ENCODE measurements at regions not wholly inside any gene's neighbourhood (a gene's known extent, or its start where the extent isn't known, plus 50 kb on each side); places are given as distances from the start of the nearest gene placed in this dataset.
A peak's percentile ranks its signal among the peaks of the same experiment; 100 is the strongest.

DNA sequence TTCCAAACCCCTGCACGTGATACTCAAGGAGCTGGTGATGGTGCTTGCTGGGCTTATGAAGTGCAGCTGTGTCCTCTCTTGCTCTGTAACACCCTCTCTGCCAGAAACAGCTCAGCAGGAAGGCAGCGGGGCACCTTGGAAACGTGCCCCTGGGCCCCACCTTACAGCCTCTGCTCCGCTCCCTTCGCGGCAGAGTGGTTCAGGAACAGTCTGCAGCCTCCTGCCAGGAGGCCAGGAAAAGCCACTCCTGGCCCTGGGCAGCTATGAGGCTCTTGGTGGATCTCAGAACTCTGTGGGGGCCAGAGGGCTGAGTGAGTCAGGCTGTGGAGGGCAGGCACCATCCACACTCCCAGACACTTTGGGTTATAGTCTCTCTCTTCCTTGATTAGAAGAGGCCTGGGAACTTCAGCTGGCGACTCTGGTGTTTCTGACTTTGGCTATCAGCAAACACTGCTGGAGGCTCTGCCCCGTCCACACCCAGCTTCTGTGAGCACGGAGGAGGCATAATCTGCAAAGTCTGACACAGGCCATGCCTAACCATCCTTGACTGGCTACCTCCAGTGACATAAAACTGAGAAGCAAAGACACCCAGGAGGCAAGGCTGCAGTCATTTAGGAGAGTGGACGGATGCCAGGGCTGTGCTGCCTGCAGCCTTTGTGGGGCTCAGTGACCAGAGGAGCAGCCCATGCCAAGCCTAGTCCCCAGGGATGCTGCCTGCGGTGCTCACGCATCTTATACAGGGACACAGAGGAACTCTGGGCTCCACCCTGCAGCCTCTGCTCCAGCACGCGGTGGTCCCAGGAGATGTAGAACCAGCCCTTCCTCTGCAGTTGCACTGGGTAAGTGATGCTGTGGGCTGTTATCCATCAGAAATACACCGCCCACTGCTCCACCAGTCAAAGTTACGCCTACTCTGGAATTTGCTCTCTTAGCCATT is 65.3 kb downstream of the METRNL start:
- DNase-seq, result peak; percentile 8

DNA sequence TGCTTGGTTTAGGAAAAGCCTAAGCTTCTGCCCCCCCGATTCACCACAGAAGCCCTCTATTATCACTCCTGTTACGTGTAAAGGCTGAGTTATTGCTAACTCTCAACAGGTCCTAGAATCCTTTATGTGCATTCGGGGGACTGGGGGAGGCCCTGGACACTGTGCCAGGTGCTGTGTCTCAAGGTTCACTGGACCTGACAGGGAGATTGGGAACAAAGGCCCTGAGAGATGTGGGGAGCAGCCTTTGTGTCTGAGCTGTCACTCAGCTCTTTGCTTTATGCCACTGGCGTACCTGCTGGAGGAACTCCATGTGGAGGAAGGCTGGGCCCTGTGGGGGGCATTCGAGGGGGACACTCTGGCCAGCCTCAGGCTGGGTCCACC is 65.9 kb downstream of the METRNL start:
- no peak for DNase-seq

DNA sequence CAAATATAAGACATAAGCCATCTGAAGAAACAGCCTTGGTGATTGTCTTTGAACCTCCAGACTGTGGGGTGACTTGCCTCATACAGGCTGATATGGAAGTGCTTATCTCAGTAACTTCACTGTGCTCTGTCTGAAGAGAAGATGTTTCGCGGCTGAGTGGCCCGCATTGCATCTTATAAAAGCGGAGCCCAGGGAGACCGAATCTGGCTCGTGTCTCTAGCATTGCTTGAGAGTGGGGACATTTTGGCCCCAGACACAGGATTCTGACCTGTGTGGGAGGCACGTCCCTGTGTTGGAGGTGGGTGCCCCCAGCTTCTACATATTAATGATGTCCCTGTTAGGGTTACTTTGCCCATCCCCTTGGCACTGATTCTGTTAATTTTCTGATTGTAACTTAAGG is 66.4 kb downstream of the METRNL start:
- DNase-seq, result no peak

DNA sequence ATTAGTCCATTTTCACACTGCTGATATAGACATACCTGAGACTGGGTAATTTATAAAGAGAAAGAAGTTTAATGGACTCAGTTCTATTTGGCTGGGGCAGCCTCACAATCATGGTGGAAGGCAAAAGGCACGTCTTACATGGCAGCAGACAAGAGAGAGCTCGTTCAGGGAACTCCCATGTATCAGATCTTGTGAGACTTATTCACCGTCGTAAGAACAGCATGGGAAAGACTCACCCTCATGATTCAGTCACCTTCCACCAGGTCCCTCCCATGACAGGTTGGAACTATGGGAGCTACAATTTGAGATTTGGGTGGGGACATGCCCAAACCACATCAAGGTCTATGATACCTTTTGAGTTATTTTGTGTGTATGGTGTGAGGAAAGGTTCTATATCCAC is 66.9 kb downstream of the METRNL start:
- no peak for DNase-seq

DNA sequence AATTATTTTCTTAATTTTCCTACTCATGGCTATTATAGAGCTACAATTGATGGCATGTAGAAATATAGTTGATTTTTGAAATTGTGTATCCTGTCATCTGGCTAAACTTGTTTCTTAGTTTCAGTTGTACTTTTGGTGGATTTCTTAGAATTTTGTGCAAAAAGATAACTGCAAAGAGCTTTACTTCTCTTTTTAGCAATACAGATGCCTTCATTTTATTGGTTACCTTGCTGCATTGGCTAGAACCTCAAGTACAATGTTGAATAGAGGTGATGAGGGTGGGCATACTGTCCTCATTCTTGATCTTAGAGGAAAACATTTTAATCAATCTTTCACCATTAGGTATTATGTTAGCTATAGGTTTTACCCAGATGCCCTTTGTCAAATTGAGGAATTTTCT is 67.9 kb downstream of the METRNL start:
- no peak for DNase-seq

DNA sequence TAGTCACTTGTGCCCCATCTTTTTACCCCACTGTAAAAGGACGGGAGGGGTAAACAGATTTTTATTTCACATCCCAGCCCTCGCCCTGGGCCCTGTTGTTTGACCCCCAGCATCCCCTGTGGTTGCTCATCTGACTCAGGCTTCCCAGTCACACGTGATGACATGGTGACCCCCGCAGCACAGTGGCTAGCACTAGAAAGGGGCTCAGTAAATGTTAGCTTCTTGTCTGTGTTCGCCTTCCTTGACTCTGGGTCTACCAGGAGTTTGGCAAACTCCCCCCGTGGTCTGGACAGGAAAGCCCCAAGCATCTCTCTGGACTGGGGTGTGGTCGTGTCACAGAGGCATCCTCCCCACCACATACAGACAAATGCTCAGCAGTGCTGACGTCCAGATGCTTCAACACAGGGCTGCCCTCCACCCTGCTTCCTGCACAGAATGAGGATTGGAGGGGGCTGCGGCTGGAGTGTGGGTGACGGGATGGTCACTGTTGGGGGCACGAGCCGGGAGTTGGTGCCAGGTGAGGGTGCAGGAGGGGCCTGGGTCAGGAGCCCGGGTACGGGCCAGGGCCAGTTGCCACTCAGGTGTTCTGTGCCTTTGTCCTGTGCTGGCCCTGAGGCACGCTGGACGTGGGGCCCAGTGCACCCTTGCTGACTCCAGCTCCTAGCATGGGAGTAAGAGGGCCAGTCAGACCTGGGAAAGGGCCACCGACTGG is 69.1 kb downstream of the METRNL start:
- DNase-seq, result no peak

DNA sequence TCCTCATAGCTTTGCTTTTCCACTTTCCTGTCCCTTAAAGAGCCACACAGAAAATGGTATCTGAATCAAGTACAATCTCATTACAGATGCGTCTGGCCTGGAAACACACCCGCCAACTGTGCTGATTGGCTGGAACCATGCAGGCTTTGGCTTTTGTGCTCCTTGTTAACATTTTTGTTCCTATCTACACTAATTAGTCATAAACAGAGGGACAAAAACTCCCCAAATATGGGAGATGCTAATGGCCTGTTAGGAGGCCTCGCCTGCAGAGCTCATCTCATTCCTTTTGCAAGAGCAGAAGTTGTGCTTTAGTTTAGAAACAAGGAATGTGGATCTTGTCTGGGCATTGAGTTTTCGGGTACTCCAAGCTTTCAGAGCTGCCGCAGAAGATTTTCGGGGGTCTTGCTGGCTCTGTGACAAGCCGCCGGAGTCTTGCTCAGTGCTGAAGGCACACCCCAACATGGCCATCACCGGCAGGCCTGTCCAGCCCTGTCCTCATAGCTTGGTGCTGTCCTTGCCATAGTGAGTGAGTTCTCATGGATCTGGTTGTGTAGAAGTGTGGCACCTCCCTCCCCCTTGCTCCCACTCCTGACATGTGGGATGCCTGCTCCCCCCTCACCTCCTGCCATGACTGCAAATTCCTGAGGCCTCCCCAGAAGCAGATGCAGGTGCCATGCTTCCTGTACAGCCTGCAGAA is 69.8 kb downstream of the METRNL start:
- DNase-seq, result no peak

DNA sequence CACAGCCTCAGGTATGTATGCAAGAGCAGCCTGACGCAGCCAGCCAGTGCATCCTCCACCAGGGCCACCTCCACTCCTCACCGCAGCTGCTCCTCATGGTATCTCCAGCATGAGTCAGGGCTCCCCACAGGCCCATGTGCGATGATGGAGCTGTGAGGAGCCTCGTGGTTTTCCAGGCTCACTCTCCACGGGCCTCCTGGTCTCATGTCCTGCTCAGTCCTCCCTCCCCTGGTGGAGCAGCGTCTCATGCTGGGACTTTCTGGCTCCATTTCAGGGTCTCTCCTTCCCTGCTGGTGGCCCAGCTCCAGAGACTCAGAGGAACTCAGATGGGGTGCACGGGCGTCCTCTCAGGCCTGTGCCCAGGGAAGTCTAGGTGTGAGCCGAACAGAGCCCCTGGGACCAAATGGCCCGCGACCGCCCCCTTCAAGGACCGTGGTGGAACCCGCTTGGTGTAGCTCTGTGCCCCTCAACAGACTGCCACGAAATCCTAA is 70.4 kb downstream of the METRNL start:
- peak; percentile 55 for DNase-seq

DNA sequence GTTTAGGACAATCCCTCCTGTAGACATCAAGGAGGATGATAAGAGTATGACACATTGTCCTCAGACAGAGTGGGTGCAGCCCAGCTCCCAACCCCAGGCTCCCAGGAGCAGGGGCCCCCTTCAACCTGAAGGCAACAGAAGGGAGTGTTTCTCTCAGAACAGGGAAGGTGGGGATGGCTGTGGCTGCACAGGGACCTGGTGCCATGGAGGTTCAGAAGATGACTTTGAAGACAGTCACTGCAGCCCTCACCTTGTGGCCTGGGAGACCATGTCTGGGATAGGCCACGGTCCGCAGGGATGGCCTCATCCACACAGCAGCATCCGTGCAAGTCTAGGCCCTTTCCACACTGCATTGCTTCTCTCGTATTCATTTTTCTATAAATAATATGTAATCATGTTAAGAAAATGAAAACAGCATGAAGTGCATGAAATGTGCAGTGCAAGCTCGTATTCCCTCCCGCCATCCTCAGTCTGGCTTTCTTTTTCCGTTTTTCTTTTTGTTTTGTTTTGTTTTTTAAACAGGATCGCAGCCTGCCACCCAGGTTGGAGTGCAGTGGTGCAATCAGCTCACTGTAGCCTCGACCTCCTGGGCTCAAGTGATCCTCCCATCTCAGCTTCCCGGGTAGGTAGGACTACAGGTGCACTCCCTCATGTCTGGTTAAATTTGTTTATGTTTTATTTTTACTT is 71.1 kb downstream of the METRNL start:
- no peak for DNase-seq

DNA sequence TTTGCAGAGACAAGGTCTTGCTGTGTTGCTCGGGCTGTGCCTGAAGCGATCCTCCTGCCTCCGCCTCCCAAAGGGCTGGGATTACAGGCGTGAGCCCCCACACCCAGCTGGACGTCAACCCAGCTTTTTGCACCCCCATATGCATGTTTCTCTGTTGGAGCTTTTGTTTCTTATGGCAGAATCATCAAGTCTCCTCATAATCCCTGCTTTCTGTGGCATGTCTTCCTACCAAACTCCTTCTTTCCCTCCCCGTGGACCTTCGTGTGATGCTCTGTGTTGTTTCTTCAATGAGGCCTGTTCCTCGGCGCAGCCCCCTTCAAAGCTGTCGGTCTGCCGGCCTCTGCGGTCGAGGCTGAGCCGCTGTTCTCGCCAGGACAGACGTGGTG is 71.6 kb downstream of the METRNL start:
- DNase-seq, result no peak

DNA sequence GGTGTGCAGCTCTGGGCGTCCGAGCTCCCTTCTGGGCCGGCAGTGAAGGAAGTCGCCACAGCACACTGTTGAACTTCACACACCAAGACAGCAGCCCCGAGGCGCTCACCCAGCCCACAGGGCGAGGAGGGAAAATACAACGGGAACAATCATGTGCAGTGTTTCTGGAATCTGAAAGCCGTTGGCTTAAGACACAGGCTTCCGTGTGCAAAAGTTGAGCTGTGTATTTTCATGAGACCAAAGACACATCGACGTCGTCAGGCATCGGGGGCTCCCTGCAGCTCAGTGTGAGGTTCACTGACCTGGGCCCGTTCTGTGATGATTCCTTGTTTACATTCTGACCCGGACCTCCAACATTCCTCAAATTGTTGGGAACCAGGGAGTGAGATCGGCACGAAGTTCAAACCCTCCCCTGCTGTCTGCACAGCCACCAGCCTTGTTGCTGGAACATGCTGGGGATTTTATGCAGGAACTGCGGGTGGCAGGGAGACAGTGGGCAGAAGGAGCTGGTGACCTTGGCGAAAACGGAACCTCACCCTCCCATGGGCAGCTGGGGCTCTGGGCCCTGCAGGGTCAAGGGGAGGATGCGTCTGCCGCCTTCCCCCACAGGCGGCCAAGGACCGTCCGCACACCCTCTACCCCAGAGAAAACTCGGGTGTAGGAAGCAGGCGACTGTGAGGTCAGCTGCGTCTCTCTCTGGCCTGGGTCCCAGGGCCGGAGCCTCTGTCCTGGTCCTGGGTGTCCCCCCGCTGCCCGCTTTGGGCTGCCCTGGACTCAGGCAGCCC is 72.2 kb downstream of the METRNL start:
- peak; percentile 37 for DNase-seq

DNA sequence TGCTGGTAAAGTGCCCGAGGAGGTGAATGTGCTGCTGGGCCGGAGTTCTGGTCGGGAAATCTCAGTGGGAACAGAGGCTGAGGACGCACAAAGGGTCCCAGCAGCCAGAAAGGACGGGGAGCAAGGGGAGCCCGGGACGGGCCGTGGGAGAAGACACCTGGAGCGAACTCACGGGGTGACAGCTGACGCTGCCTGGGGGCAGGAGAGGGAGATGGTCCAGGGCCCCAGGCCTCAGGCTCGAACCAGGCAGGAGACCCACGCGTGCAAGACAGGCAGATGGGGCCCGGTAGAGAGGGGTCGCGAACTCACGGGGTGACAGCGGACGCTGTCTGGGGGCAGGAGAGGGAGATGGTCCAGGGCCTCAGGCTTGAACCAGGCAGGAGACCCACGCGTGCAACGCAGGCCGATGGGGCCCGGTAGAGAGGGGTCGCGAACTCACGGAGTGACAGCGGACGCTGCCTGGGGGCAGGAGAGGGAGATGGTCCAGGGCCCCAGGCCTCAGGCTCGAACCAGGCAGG is 72.9 kb downstream of the METRNL start:
- DNase-seq, result no peak

DNA sequence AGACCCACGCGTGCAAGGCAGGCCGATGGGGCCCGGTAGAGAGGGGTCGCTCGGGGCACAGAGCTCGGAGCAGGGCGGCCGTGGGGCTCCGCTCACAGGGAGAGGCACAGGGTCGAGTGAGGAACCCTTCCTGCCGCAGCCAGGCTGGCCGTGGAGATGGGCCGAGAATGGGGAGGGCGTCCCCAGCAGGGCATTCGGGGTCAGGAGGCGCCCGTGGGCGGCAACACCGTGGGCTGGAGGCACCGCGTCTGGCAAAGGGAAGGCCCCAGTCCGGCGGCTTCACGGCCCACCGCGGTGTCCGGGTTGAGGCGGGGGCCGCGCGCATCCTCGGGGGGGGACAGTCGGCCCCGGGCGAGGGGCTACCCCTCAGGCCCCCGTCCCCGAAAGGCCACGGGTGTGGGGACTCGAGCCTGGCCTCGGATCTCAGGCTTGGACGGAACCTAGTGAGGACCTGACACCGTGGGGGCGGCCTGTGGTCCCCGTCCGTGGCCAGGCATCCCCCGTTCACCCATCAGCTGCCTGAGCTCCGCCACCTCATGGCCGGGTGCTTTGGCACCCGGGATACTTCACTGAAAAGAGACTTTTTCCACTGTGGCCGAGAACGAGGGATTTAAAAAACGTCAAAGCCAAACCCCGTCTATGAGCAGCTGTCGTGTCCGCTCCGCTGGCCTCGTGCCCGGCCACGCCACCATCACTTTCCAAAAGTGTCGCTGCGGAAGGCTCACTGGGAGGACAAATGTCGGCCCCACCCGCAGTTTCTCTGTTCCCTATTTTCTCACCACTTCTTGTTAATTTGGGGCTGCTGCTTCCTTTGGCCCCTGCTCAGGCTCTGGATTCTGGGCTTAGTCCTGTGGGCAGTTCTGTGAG is 73.6 kb downstream of the METRNL start:
- DNase-seq, result no peak

DNA sequence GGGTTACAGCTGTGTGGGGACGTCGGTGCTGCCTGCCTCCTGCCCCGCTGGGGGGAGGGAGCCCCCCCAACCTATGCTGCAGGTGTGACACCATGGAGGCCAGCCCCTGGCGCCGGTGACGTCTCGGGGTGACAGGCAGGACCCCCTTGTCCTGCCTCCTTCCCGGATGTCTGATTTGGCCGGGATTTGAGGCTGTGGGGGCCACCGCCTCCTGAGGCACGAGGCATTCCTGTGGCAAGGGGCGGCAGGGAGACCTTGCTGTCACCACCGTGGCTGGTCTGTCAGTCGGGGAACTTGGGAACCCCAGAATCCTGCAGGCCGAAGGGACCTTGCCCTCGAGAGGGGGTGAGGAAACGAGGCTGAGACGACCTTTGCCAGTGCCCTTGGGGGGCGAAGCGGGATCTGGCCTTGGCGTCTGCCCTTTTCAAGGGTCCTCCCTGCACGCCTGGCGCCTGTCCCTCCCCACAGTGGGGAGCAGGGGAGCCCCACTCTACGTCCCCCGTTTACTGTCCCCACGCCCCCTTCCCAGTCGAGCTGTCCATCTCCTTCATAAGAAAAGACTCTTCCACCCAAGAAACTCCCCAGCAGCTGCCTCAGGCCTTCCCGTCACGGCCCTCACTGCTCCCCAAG is 74.4 kb downstream of the METRNL start:
- no peak for DNase-seq

DNA sequence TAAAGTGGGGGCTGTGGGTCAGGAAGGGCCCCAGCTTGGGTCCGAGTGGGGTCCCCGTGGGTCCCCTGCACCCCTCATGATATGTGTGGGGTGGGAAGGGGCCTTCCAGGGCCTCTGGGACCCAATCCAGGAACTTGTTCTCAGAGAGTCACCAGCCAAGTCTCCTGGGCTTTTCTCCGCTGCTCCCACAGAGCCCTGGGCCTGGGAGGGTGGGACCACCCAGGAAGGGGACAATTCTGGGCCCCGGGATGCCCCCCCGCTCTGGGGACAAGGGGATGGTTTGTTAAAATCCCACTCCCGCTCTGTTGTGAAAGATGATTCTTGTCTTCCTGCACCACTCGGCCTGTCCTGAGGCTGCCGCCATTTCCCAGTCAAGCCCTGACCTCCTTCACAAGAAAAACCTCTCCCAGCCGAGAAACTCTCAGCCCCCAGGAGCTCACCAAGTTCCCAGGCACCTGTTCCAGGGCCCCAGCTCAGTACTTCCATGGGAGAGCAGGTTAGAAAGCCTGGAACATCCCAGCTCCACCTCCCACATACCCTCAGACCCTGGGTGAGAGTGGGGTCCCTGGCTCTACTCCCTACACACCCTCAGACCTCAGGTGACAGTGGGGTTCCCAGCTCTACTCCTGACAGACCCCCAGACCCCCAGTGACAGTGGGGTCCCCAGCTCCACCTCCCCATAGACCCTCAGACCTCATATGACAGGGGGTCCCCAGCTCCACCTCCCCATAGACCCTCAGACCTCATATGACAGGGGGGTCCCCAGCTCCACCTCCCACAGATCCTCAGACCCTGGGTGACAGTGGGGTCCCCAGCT is 75.1 kb downstream of the METRNL start:
- no peak for DNase-seq

DNA sequence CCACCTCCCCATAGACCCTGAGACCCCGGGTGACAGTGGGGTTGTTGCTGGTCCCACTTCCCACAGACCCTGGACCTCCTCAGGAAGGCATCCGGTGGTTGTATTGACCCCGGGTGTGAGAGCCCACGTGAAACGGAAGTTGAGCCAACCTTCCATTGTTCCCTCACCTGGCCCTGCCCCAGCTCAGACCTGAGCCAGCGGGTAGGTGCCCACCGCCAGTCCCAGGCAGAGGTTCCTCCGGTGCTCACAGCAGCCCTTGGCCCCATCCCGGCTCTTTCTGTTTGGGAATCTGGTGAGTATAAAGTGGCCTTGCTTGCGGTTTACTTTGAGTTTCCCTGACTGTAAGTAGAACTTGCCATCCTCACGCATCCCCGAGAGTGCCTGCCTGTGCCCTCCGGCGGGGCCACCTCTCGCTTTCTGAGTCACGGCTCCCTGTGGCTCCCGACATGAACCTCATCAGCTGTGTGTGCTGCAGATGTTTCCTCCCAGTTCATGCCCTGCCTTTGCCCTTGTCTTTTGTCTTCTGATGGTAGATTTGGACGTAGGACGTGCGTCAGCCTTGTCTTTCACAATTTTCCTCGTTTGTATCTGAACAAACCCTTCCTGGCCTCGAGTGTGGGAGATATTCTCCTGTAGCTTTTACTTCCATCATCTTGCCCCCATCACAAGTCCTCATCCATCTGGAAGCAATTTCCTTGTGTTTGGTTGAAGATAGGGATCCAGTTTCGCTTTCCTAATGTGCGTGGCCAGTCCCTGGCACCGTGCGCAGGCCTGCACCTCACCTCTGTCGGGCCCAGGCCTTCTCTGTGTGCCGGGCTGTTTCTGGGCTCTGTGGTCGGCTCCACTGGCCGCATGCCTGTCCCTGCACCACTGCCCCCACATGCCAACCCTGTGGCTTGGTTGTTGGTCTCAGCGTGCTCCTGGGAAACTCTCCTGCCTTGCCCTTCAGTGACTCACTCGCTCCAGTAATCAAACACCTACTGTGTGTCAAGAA is 76.0 kb downstream of the METRNL start:
- peak; percentile 66 for DNase-seq

DNA sequence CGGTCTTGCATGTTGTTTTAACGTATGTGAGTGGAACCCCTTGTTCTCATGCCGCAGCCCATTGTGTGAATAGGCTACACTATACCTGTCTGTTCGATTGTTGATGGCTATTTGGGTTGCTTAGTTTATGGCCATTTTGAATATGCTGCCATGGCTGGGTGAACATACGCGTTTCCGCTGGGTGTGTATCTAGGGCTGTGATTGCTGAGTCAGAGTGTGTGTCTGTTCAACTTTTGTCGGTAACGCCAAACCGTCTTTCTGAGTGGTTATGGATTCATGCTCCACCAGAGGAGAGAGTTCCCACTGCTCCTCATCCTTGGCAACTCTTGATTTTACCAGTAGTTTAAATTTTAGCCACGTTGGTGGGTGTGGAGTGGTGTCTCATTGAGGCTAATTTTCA is 77.0 kb downstream of the METRNL start:
- no peak for DNase-seq
